HUDEP-2 (cell line): ENCODE measurements at regions not wholly inside any gene's neighbourhood (a gene's known extent, or its start where the extent isn't known, plus 50 kb on each side); places are given as distances from the start of the nearest gene placed in this dataset.
A peak's percentile ranks its signal among the peaks of the same experiment; 100 is the strongest.

ENCODE experiments used
- DNase-seq, 76 experiments: peaks; one replicate each; lab custom pipeline; 2025; ENCODE audit not compliant: unreplicated experiment in 76 of 76; lab: John Stamatoyannopoulos, UW

DNA sequence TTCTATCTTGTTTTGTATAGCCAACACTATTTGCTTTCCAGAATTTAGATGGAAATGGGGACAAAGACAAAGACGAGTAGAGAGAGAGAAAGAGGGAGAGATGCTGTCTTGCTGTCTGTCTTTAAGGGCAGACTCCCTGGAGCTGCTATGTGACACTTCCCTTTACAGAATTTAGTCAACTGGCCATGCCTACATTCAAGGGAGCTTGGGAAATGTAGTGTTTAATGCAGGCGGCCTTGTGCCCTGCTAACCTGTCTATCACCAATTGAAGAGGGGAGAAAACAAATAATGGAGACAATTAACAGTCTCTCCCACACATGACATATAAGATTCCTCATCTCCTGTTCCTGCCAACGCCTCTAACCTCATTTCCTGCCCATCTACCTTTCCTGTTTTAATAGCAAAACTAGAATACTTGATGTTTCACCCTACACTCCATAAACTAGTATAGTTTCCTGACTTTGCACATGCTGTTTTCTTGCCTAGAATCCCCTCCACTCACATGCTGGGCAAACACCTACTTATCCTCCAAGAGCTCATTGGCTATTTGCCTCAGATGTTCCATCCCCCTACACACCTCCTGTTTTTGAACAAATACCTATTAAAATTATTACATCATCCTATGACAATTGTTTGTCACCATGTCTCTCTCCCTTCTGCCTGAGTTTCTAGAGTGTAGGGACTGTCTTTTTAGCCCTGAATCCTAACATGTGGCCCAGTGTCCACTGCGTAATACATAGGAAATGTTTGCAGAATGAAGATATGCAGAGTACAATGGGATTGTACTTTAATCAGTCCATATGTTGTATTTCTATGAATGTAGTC is 117.2 kb downstream of the SLC25A24 start:
- DNase-seq = no peak

- no peak for DNase-seq
Measured at GRCh38 chr1:108082001-108082400, 117.0 kb upstream of the VAV3 start.

DNA sequence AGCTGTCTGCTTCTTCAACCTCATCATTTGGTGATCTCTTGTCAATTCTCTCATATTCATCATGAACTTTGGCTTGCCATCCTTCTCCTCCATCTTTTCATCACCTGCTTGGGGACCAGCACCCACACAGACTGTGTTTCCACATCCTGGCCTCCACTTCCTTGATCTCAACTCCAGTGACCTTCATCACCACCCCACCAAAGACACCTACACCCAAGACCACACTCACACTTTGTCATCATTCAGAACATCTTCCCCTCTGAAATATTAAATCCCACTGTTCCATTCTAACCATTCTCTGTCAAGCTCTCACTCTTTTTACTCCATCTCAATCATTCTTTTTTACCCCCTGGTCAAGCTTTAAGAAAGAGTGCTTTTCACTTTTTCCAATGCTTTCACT is 115.5 kb upstream of the VAV3 start:
- no peak for DNase-seq

DNA sequence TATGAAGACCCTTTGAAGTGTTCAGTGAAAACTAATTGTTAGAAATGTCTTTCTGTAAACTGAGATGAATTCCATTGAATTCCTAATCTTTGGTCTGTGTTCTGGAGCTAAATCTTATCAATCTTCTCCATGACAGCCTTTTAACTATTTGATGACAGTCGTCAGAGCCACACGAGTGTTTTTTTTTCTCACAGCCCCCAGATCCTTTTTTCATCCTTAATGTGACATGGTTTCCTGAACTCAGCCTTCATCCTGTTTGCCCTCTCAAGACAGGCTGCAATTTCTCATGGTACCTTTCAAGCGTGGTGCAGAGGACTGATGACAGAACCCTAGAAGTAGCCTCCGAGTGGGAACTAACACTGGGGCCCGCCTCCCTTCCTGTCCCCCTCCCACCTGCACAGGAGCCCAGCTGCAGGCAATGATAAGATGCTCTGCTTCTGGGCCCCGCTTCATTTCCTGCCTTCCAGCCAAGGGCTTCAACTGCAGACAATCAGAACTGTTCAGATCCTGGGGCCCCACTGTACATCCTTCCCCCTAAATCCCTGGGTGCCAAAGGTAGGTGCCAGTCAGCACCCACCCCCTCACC is 114.6 kb upstream of the VAV3 start:
- DNase-seq = peak in 5 of 76 experiments; percentile 5 to 44 (median 28)

GRCh38 chr1:108077991-108078390 is 113.0 kb upstream of the VAV3 start:
- DNase-seq = no peak

GRCh38 chr1:108075055-108075454 is 110.1 kb upstream of the VAV3 start:
- DNase-seq = no peak

DNA sequence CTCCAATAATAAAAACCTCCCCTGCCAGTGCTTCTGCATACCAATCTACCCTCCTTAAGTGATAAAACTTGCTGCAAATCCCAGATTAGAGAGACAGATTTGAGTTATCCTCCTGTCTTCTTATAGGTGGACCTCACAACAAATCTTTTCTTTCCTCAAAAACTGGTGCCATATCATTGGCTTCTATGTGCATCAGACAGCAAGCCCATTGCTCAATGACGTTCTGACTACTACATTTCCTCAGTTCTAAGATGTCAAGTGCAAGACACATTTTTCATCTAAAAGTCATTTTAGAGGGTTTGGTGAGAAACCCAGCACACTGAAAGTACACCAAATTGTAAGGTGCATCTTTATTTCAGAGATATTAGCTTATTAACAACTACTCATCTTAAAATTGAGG is 107.8 kb upstream of the VAV3 start:
- DNase-seq = no peak

- DNase-seq = no peak
Measured at GRCh38 chr1:108072212-108072611, 107.2 kb upstream of the VAV3 start.

DNA sequence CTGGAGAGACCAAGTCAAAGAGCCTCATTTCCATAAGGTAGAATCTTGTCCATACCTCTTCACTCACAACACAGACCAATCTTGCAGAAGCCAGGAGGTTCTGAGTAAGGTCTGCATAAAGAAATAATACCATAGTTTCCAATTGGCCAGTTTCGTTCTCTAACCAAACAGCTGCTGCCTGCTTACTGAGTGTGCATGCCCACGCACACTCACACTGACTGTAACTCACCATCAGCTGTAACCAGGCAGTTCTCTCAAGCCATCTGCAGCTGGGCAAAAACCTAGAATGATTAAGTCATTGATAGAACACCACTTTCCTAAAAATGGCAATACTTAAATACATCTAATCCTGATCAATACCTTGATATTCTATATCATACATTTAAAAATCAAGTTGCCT is 106.6 kb upstream of the VAV3 start:
- DNase-seq = no peak

GRCh38 chr1:108070662-108071061 is 105.7 kb upstream of the VAV3 start:
- DNase-seq = no peak

- DNase-seq = no peak
Measured at GRCh38 chr1:108067884-108068540, 103.0 kb upstream of the VAV3 start.

DNA sequence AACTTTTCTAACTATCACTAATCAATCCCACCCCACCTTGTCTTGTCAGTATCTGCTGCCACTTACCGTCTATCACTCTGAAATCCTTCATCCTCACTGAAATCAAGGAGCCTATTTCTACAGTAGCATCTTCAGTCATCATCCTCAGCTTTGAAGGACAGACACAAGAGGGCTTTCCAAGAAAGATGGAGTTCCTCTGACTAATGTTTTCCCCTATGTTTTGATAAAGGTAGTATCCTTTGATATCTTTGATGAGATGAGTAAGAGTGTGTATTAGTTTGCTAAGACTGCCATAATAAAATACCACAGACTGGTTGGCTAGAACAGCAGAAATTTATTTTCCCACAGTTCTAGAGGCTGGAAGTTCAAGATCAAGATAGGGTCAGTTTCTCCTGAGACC is 101.8 kb upstream of the VAV3 start:
- no peak for DNase-seq

- no peak for DNase-seq
Measured at GRCh38 chr1:108064255-108064654, 99.3 kb upstream of the VAV3 start.

DNA sequence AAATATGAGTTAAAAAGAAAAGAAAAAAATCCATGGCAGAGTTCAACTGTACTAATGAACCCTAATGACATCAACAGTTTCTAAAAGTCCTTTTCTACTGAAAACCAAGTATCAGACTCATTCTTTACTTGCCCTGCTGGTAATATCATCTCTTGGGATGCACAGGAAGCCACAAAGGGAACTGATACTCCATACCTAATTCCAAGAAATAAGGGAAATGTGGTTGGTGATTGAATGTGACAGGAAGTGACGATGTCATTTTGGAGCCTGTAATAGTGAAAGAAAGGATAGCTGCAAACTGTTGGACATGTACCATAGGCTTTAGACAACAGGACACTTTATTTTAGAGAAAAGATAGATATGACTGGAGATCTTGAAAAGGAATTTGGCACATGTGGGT is 98.7 kb upstream of the VAV3 start:
- no peak for DNase-seq

GRCh38 chr1:108059945-108060344 is 95.0 kb upstream of the VAV3 start:
- DNase-seq = no peak

DNA sequence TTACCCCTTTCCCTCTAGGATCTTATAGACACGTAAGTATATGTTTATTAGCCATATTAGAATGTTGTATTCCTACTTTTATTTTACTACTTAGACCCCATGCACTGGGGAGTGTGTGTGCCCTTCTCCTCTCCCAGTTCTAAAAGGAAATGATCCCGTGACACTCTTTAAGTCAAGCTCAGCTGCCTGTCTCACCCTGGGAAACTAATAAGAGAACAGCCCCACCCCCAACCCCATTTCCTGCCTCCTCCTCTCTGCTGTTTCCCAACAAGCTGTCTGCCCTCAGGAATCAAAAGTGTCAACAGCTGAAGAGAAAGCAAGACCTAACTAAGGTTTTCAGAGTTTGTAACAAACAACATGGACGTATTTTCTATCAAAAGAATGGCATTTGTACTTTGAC is 92.6 kb upstream of the VAV3 start:
- no peak for DNase-seq

GRCh38 chr1:108056436-108056990 is 91.5 kb upstream of the VAV3 start:
- no peak for DNase-seq

DNA sequence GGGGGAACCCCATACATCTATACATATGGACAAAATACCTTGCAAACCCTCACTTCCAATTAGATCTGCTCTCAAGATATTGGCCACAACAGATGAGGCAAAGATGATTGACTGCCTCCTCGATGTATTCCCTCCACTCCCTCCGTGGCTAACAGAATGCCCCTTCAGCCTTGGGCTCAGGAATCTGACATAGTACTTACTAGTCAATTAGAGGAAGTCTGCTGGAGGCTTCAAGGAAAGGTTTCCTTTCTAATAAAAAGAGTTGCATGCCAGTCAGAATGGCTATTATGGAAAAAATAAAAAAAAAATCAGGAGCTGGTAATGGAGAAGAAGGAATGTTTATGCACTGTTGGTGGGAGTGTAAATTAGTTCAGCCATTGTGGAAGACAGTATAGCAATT is 90.4 kb upstream of the VAV3 start:
- DNase-seq = no peak

GRCh38 chr1:108054396-108054795 is 89.4 kb upstream of the VAV3 start:
- DNase-seq = no peak

- DNase-seq = no peak
Measured at GRCh38 chr1:108053270-108054013, 88.5 kb upstream of the VAV3 start.
